Trophoblast cell (in vitro differentiated cells and primary cell): ENCODE measurements at regions not wholly inside any gene's neighbourhood (a gene's known extent, or its start where the extent isn't known, plus 50 kb on each side); places are given as distances from the start of the nearest gene placed in this dataset.
"Not testable (repeated sequence)": the region's sequence is repeated elsewhere in the genome, so short reads cannot be mapped to it uniquely, and the experiment has no call there.

Experiments used
- DNase-seq, 2 donors: peaks; one replicate each; pipeline ENCODE4 v3.0.0-alpha.2; 2016
- H2AFZ ChIP-seq: 2 replicates; pipeline ENCODE4 v1.6.1; 2013; ENCODE audit warnings: low read length, moderate library complexity, mild to moderate bottlenecking; ENCODE audit not compliant: insufficient read depth, poor library complexity
- H2AK5ac ChIP-seq: 2 replicates; pipeline ENCODE4 v1.6.1; 2013; ENCODE audit warnings: mild to moderate bottlenecking, low read length
- H2BK120ac ChIP-seq: 2 replicates; pipeline ENCODE4 v1.6.1; 2013; ENCODE audit warnings: low read length, mild to moderate bottlenecking, moderate library complexity; ENCODE audit not compliant: insufficient read depth, poor library complexity
- H2BK12ac ChIP-seq: 2 replicates; pipeline ENCODE4 v1.6.1; 2013; ENCODE audit warnings: mild to moderate bottlenecking, low read length, moderate library complexity
- H2BK5ac ChIP-seq: 2 replicates; pipeline ENCODE4 v1.6.1; 2013; ENCODE audit warnings: low read length, low read depth, moderate library complexity, mild to moderate bottlenecking; ENCODE audit not compliant: poor library complexity
- H3K14ac ChIP-seq: 2 replicates; pipeline ENCODE4 v1.6.1; 2013; ENCODE audit warnings: mild to moderate bottlenecking, low read length
- H3K18ac ChIP-seq: 2 replicates; pipeline ENCODE4 v1.6.1; 2013; ENCODE audit warnings: mild to moderate bottlenecking, low read length
- H3K23ac ChIP-seq: 2 replicates; pipeline ENCODE4 v1.6.1; 2013; ENCODE audit warnings: low read length
- H3K27ac ChIP-seq: 2 replicates; pipeline ENCODE4 v1.5.1; 2013; ENCODE audit warnings: low read depth, mild to moderate bottlenecking, inconsistent platforms, low read length, moderate library complexity
- H3K27me3 ChIP-seq: 2 replicates; pipeline ENCODE4 v1.6.1; 2013; ENCODE audit warnings: inconsistent platforms, mild to moderate bottlenecking, low read length, moderate library complexity; ENCODE audit not compliant: insufficient read depth
- H3K36me3 ChIP-seq, 2 experiments: 1 replicate in 1 of 2; 2 replicates in 1 of 2; pipeline ENCODE4 v1.6.1; 2013; ENCODE audit warnings: low read length in 2 of 2, mild to moderate bottlenecking in 2 of 2, moderate library complexity in 1 of 2; ENCODE audit not compliant: insufficient read depth in 2 of 2, control insufficient read depth in 1 of 2
- H3K4ac ChIP-seq: 2 replicates; pipeline ENCODE4 v1.6.1; 2013; ENCODE audit warnings: low read depth, mild to moderate bottlenecking, low read length, moderate library complexity
- H3K4me1 ChIP-seq, 2 experiments: 1 replicate in 1 of 2; 2 replicates in 1 of 2; pipeline ENCODE4 v1.6.1; 2013; ENCODE audit warnings: low read length in 2 of 2, mild to moderate bottlenecking in 2 of 2, moderate library complexity in 1 of 2; ENCODE audit not compliant: insufficient read depth in 2 of 2, control insufficient read depth in 1 of 2
- H3K4me2 ChIP-seq: 2 replicates; pipeline ENCODE4 v1.6.1; 2013; ENCODE audit warnings: inconsistent platforms, mild to moderate bottlenecking, low read length, moderate library complexity
- H3K4me3 ChIP-seq: 2 replicates; pipeline ENCODE4 v1.5.1; 2013; ENCODE audit warnings: mild to moderate bottlenecking, low read depth, low read length, inconsistent platforms
- H3K79me1 ChIP-seq: one replicate; pipeline ENCODE4 v1.6.1; 2013; ENCODE audit warnings: low read length
- H3K79me2 ChIP-seq: 2 replicates; pipeline ENCODE4 v1.6.1; 2013; ENCODE audit warnings: low read length, mild to moderate bottlenecking; ENCODE audit not compliant: control insufficient read depth, insufficient read depth, poor library complexity
- H3K9ac ChIP-seq: 2 replicates; pipeline ENCODE4 v1.6.1; 2013; ENCODE audit warnings: mild to moderate bottlenecking, low read length
- H3K9me3 ChIP-seq: 2 replicates; pipeline ENCODE4 v1.6.1; 2013; ENCODE audit warnings: low read depth, mild to moderate bottlenecking, control low read depth, inconsistent platforms, low read length; ENCODE audit not compliant: insufficient read depth
- H4K12ac ChIP-seq: 2 replicates; pipeline ENCODE4 v1.6.1; 2013; ENCODE audit warnings: low read depth, mild to moderate bottlenecking, low read length, moderate library complexity
- H4K8ac ChIP-seq: 2 replicates; pipeline ENCODE4 v1.6.1; 2013; ENCODE audit warnings: low read depth, mild to moderate bottlenecking, low read length, moderate library complexity
- H4K91ac ChIP-seq: one replicate; pipeline ENCODE4 v1.6.1; 2013; ENCODE audit warnings: low read depth, mild to moderate bottlenecking, low read length, moderate library complexity
- WGBS: extraction: QIAGEN DNeasy Blood & Tissue Kit; methylation state at CpG from one replicate; pipeline ENCODE4 v1.1.7; 2013; ENCODE audit warnings: missing lambda C conversion rate; ENCODE audit not compliant: insufficient read length, insufficient coverage; ENCODE audit errors: extremely low coverage; 5-methylcytosine and 5-hydroxymethylcytosine counted together

- not testable (repeated sequence) for H3K27ac ChIP-seq, H4K12ac ChIP-seq, H2BK12ac ChIP-seq, H3K14ac ChIP-seq, H2AK5ac ChIP-seq, H3K18ac ChIP-seq, H4K8ac ChIP-seq, H4K91ac ChIP-seq, H3K4ac ChIP-seq, H3K4me1 ChIP-seq, H2AFZ ChIP-seq, H2BK5ac ChIP-seq, H3K9ac ChIP-seq, H3K4me2 ChIP-seq, H3K9me3 ChIP-seq, H3K4me3 ChIP-seq, DNase-seq, H3K27me3 ChIP-seq, H3K79me1 ChIP-seq, H3K36me3 ChIP-seq, H3K23ac ChIP-seq, H2BK120ac ChIP-seq, H3K79me2 ChIP-seq
- WGBS, result no CpG with 5 or more reads among the region's 4 CpGs
Measured at GRCh38 chr1:119267288-119267687, 101.3 kb upstream of the HAO2 start.

- Histone ChIP-seq H4K12ac (no peak overlapping the region), H3K36me3 (no peaks in the 10 kb centered on the region), H3K79me1 (no peaks in the 10 kb centered on the region), H3K9ac (no peak overlapping the region), H3K4me1 (no peaks in the 10 kb centered on the region), H3K4me3 (no peak overlapping the region), H3K27me3 (no peaks in the 10 kb centered on the region), H2BK5ac (no peak overlapping the region), H2BK120ac (no peak overlapping the region), H2AK5ac (no peak overlapping the region), H4K8ac (no peak overlapping the region), H3K4me2 (no peak overlapping the region), H3K9me3 (no peaks in the 10 kb centered on the region), H3K14ac (no peak overlapping the region), H3K27ac (no peak overlapping the region), H3K4ac (no peak overlapping the region), H3K18ac (no peak overlapping the region), H3K79me2 (no peaks in the 10 kb centered on the region), H4K91ac (no peak overlapping the region), H3K23ac (no peak overlapping the region), H2AFZ (no peak overlapping the region), H2BK12ac (no peak overlapping the region)
- WGBS, result no CpG with 5 or more reads among the region's 1 CpG
- no peak for DNase-seq
Measured at GRCh38 chr1:119268879-119269278, 99.7 kb upstream of the HAO2 start.

- Histone ChIP-seq H3K9me3 (no peaks in the 10 kb centered on the region), H2BK12ac (no peak overlapping the region), H2BK120ac (no peak overlapping the region), H3K4me2 (no peak overlapping the region), H4K8ac (no peak overlapping the region), H2AFZ (no peak overlapping the region), H3K14ac (no peak overlapping the region), H3K79me1 (no peaks in the 10 kb centered on the region), H3K18ac (no peak overlapping the region), H3K9ac (no peak overlapping the region), H3K79me2 (no peaks in the 10 kb centered on the region), H3K4me1 (peaks cover 3% of the 10 kb centered on the region in 2 experiments), H2AK5ac (no peak overlapping the region), H3K36me3 (no peaks in the 10 kb centered on the region), H2BK5ac (no peak overlapping the region), H3K23ac (no peak overlapping the region), H4K91ac (no peak overlapping the region), H3K27me3 (no peaks in the 10 kb centered on the region), H3K4me3 (no peak overlapping the region), H3K4ac (no peak overlapping the region), H4K12ac (no peak overlapping the region), H3K27ac (no peak overlapping the region)
- peak; percentile 56 to 82 for DNase-seq
- WGBS, result no CpG with 5 or more reads among the region's 6 CpGs
Measured at GRCh38 chr1:119275145-119276134, 93.1 kb upstream of the HAO2 start.

GRCh38 chr1:119276558-119276957 is 92.0 kb upstream of the HAO2 start:
- no CpG with 5 or more reads among the region's 1 CpG for WGBS
- H2AFZ ChIP-seq, result no peak overlapping the region

More at GRCh38 chr1:119276558-119276957, 92.0 kb upstream of the HAO2 start:
- no peak for DNase-seq
- no peak overlapping the region for H3K4ac ChIP-seq
- no peak overlapping the region for H3K14ac ChIP-seq
- H2BK5ac ChIP-seq, result no peak overlapping the region
- no peak overlapping the region for H3K4me3 ChIP-seq
- H2BK120ac ChIP-seq, result no peak overlapping the region
- no peak overlapping the region for H3K18ac ChIP-seq
- no peaks in the 10 kb centered on the region for H3K79me2 ChIP-seq
- peaks cover 3% of the 10 kb centered on the region in 2 experiments for H3K4me1 ChIP-seq
- no peak overlapping the region for H4K12ac ChIP-seq
- no peaks in the 10 kb centered on the region for H3K36me3 ChIP-seq
- no peak overlapping the region for H3K4me2 ChIP-seq
- no peak overlapping the region for H4K91ac ChIP-seq
- H3K79me1 ChIP-seq, result no peaks in the 10 kb centered on the region
- H3K23ac ChIP-seq, result no peak overlapping the region
- no peaks in the 10 kb centered on the region for H3K27me3 ChIP-seq
- H3K9me3 ChIP-seq, result no peaks in the 10 kb centered on the region
- H2AK5ac ChIP-seq, result no peak overlapping the region
- H2BK12ac ChIP-seq, result no peak overlapping the region
- no peak overlapping the region for H4K8ac ChIP-seq
- no peak overlapping the region for H3K9ac ChIP-seq
- no peak overlapping the region for H3K27ac ChIP-seq
